C4-2B (cell line): ENCODE measurements at regions not wholly inside any gene's neighbourhood (a gene's known extent, or its start where the extent isn't known, plus 50 kb on each side); places are given as distances from the start of the nearest gene placed in this dataset.

Experiments used
- CTCF ChIP-seq: fragments of 450-650 bp; conservative IDR thresholded peaks from 2 replicates; pipeline ENCODE4 v1.5.1; 2017; ENCODE audit warnings: mild to moderate bottlenecking
- ZFX ChIP-seq: fragments of 450-650 bp; IDR thresholded peaks from 2 replicates; pipeline ENCODE4 v1.6.1; 2017

GRCh38 chr10:10865913-10866312 is 151.8 kb upstream of the CELF2 start:
- TF ChIP-seq CTCF (no peak), ZFX (no peak)
